Stimulated activated naive B cell treated with anti-CD40 and anti-IgM and Interleukin-4, amounts not matched to agents 10 μg/mL and 1 μg/mL and 100 μg/mL, for 72 hours (primary cell): ENCODE measurements at regions not wholly inside any gene's neighbourhood (a gene's known extent, or its start where the extent isn't known, plus 50 kb on each side); places are given as distances from the start of the nearest gene placed in this dataset.

Source experiments
- ATAC-seq, 2 donors: fragments of 150-1000 bp; cut with Tn5 transposase; replicated peaks; 2 replicates each; pipeline ENCODE4 v1.10.0; 2021; ENCODE audit warnings: moderate library complexity in 1 of 2
- DNase-seq: peaks from one replicate; pipeline ENCODE4 v3.0.0; 2021
- H3K27ac Mint-ChIP-seq: one replicate; pipeline ENCODE4 v1.8.0; 2022; ENCODE audit warnings: mild to moderate bottlenecking, mixed read lengths
- H3K27me3 Mint-ChIP-seq, 2 donors: one replicate each; pipeline ENCODE4 v1.8.0; 2022; ENCODE audit warnings: mixed read lengths in 2 of 2
- H3K36me3 Mint-ChIP-seq, 2 donors: one replicate each; pipeline ENCODE4 v1.8.0; 2022; ENCODE audit warnings: mixed read lengths in 2 of 2, mild to moderate bottlenecking in 1 of 2
- H3K4me1 Mint-ChIP-seq, 2 donors: one replicate each; pipeline ENCODE4 v1.8.0; 2022; ENCODE audit warnings: mixed read lengths in 2 of 2, mild to moderate bottlenecking in 1 of 2
- H3K4me3 Mint-ChIP-seq, 2 donors: one replicate each; pipeline ENCODE4 v1.8.0; 2022; ENCODE audit warnings: mild to moderate bottlenecking in 2 of 2, mixed read lengths in 2 of 2, moderate library complexity in 1 of 2
- H3K9me3 Mint-ChIP-seq, 2 donors: one replicate each; pipeline ENCODE4 v1.8.0; 2022; ENCODE audit warnings: mixed read lengths in 2 of 2, mild to moderate bottlenecking in 1 of 2

- DNase-seq (no peak), ATAC-seq (no peak)
- Mint-ChIP-seq H3K4me1 (no peaks in the 10 kb centered on the region), H3K27ac (no peak overlapping the region), H3K4me3 (no peak overlapping the region), H3K9me3 (peaks cover 10 to 17% of the 10 kb centered on the region in 2 donors), H3K36me3 (no peaks in the 10 kb centered on the region), H3K27me3 (no peaks in the 10 kb centered on the region)
These were observed 487.2 kb downstream of the CNTN3 start for GRCh38 chr3:74127256-74127655.

- no peaks in the 10 kb centered on the region for H3K36me3 Mint-ChIP-seq
- no peak overlapping the region for H3K4me3 Mint-ChIP-seq
- H3K27me3 Mint-ChIP-seq = no peaks in the 10 kb centered on the region
- H3K9me3 Mint-ChIP-seq = peaks cover 12 to 13% of the 10 kb centered on the region in 2 donors
- H3K4me1 Mint-ChIP-seq = no peaks in the 10 kb centered on the region
- DNase-seq = no peak
- ATAC-seq = no peak
- H3K27ac Mint-ChIP-seq = no peak overlapping the region
These were observed 489.7 kb downstream of the CNTN3 start for GRCh38 chr3:74124782-74125181.

GRCh38 chr3:74122281-74122680, 492.2 kb downstream of the CNTN3 start:
- Mint-ChIP-seq H3K36me3 (no peaks in the 10 kb centered on the region), H3K4me3 (no peak overlapping the region), H3K27me3 (no peaks in the 10 kb centered on the region), H3K27ac (no peak overlapping the region), H3K4me1 (no peaks in the 10 kb centered on the region), H3K9me3 (peaks cover 8% of the 10 kb centered on the region in 2 donors)
- no peak for DNase-seq
- no peak for ATAC-seq

- DNase-seq = no peak
- Mint-ChIP-seq H3K36me3 (no peaks in the 10 kb centered on the region), H3K27ac (no peak overlapping the region), H3K9me3 (peaks cover 8 to 12% of the 10 kb centered on the region in 2 donors), H3K4me1 (no peaks in the 10 kb centered on the region), H3K27me3 (no peaks in the 10 kb centered on the region), H3K4me3 (no peak overlapping the region)
- ATAC-seq = no peak
These were observed 492.7 kb downstream of the CNTN3 start for GRCh38 chr3:74121761-74122160.

GRCh38 chr3:74119221-74119620, 494.5 kb upstream of the PDZRN3 start:
- H3K4me3 Mint-ChIP-seq = no peak overlapping the region

GRCh38 chr3:74115906-74116305, 491.2 kb upstream of the PDZRN3 start:
- ATAC-seq = no peak
- no peaks in the 10 kb centered on the region for H3K27me3 Mint-ChIP-seq
- H3K4me1 Mint-ChIP-seq = no peaks in the 10 kb centered on the region
- H3K4me3 Mint-ChIP-seq = no peak overlapping the region
- no peaks in the 10 kb centered on the region for H3K36me3 Mint-ChIP-seq
- H3K27ac Mint-ChIP-seq = no peak overlapping the region
- peaks cover 5 to 10% of the 10 kb centered on the region in 2 donors for H3K9me3 Mint-ChIP-seq
- DNase-seq = no peak

More at GRCh38 chr3:74119221-74119620, 494.5 kb upstream of the PDZRN3 start:
- ATAC-seq = no peak
- DNase-seq = no peak
- no peak overlapping the region for H3K27ac Mint-ChIP-seq
- no peaks in the 10 kb centered on the region for H3K36me3 Mint-ChIP-seq
- H3K4me1 Mint-ChIP-seq = no peaks in the 10 kb centered on the region
- peaks cover 8 to 12% of the 10 kb centered on the region in 2 donors for H3K9me3 Mint-ChIP-seq
- no peaks in the 10 kb centered on the region for H3K27me3 Mint-ChIP-seq

- Mint-ChIP-seq H3K9me3 (peaks cover 3 to 4% of the 10 kb centered on the region in 2 donors), H3K27ac (no peak overlapping the region), H3K36me3 (no peaks in the 10 kb centered on the region), H3K4me3 (no peak overlapping the region), H3K4me1 (no peaks in the 10 kb centered on the region), H3K27me3 (no peaks in the 10 kb centered on the region)
- ATAC-seq (no peak), DNase-seq (no peak)
These were observed 482.7 kb upstream of the PDZRN3 start for GRCh38 chr3:74107451-74107850.

- H3K4me1 Mint-ChIP-seq = no peaks in the 10 kb centered on the region
- no peak overlapping the region for H3K27ac Mint-ChIP-seq
- H3K4me3 Mint-ChIP-seq = no peak overlapping the region
- H3K9me3 Mint-ChIP-seq = peaks cover 3 to 4% of the 10 kb centered on the region in 2 donors
- ATAC-seq (no peak), DNase-seq (no peak)
- no peaks in the 10 kb centered on the region for H3K36me3 Mint-ChIP-seq
- H3K27me3 Mint-ChIP-seq = no peaks in the 10 kb centered on the region
These were observed 482.2 kb upstream of the PDZRN3 start for GRCh38 chr3:74106925-74107324.

GRCh38 chr3:74091204-74091603, 466.5 kb upstream of the PDZRN3 start:
- H3K36me3 Mint-ChIP-seq = no peaks in the 10 kb centered on the region
- ATAC-seq = no peak
- H3K4me3 Mint-ChIP-seq = no peak overlapping the region
- H3K9me3 Mint-ChIP-seq = peaks cover 5 to 6% of the 10 kb centered on the region in 2 donors
- no peak for DNase-seq
- no peaks in the 10 kb centered on the region for H3K4me1 Mint-ChIP-seq
- no peaks in the 10 kb centered on the region for H3K27me3 Mint-ChIP-seq
- H3K27ac Mint-ChIP-seq = no peak overlapping the region

- Mint-ChIP-seq H3K4me1 (no peaks in the 10 kb centered on the region), H3K27me3 (no peaks in the 10 kb centered on the region), H3K4me3 (no peak overlapping the region), H3K36me3 (no peaks in the 10 kb centered on the region), H3K9me3 (peaks cover 5 to 6% of the 10 kb centered on the region in 2 donors), H3K27ac (no peak overlapping the region)
- DNase-seq (no peak), ATAC-seq (no peak)
These were observed 465.1 kb upstream of the PDZRN3 start for GRCh38 chr3:74089814-74090213.

- Mint-ChIP-seq H3K36me3 (no peaks in the 10 kb centered on the region), H3K27me3 (no peaks in the 10 kb centered on the region), H3K4me3 (no peak overlapping the region), H3K4me1 (no peaks in the 10 kb centered on the region), H3K9me3 (peaks cover 0 to 2% of the 10 kb centered on the region in 2 donors), H3K27ac (no peak overlapping the region)
- ATAC-seq (no peak), DNase-seq (no peak)
These were observed 455.3 kb upstream of the PDZRN3 start for GRCh38 chr3:74080056-74080461.

- no peaks in the 10 kb centered on the region for H3K4me1 Mint-ChIP-seq
- H3K4me3 Mint-ChIP-seq = no peak overlapping the region
- no peak for DNase-seq
These were observed 450.5 kb upstream of the PDZRN3 start for GRCh38 chr3:74075241-74075640.

GRCh38 chr3:74074700-74075099, 450.0 kb upstream of the PDZRN3 start:
- no peak for ATAC-seq

More at GRCh38 chr3:74075241-74075640, 450.5 kb upstream of the PDZRN3 start:
- no peaks in the 10 kb centered on the region for H3K36me3 Mint-ChIP-seq
- no peaks in the 10 kb centered on the region for H3K27me3 Mint-ChIP-seq
- no peak for ATAC-seq
- peaks cover 0 to 5% of the 10 kb centered on the region in 2 donors for H3K9me3 Mint-ChIP-seq
- no peak overlapping the region for H3K27ac Mint-ChIP-seq

GRCh38 chr3:74067296-74067695, 442.6 kb upstream of the PDZRN3 start:
- H3K4me3 Mint-ChIP-seq = no peak overlapping the region
- no peaks in the 10 kb centered on the region for H3K27me3 Mint-ChIP-seq
- no peak for DNase-seq
- no peak overlapping the region for H3K27ac Mint-ChIP-seq
- no peaks in the 10 kb centered on the region for H3K36me3 Mint-ChIP-seq
- no peaks in the 10 kb centered on the region for H3K4me1 Mint-ChIP-seq
- H3K9me3 Mint-ChIP-seq = peaks cover 3 to 4% of the 10 kb centered on the region in 2 donors
- no peak for ATAC-seq

More at GRCh38 chr3:74074700-74075099, 450.0 kb upstream of the PDZRN3 start:
- H3K27ac Mint-ChIP-seq = no peak overlapping the region
- H3K4me1 Mint-ChIP-seq = no peaks in the 10 kb centered on the region
- no peaks in the 10 kb centered on the region for H3K27me3 Mint-ChIP-seq
- no peaks in the 10 kb centered on the region for H3K36me3 Mint-ChIP-seq
- H3K4me3 Mint-ChIP-seq = no peak overlapping the region
- peaks cover 0 to 5% of the 10 kb centered on the region in 2 donors for H3K9me3 Mint-ChIP-seq
- DNase-seq = no peak

GRCh38 chr3:74066456-74066855, 441.7 kb upstream of the PDZRN3 start:
- no peaks in the 10 kb centered on the region for H3K4me1 Mint-ChIP-seq
- H3K36me3 Mint-ChIP-seq = no peaks in the 10 kb centered on the region
- ATAC-seq (no peak), DNase-seq (no peak)
- H3K27me3 Mint-ChIP-seq = no peaks in the 10 kb centered on the region
- no peak overlapping the region for H3K27ac Mint-ChIP-seq
- H3K9me3 Mint-ChIP-seq = peaks cover 3 to 4% of the 10 kb centered on the region in 2 donors
- no peak overlapping the region for H3K4me3 Mint-ChIP-seq
